ENCODE measurements at regions not wholly inside any gene's neighbourhood (a gene's known extent, or its start where the extent isn't known, plus 50 kb on each side); places are given as distances from the start of the nearest gene placed in this dataset.

DNA sequence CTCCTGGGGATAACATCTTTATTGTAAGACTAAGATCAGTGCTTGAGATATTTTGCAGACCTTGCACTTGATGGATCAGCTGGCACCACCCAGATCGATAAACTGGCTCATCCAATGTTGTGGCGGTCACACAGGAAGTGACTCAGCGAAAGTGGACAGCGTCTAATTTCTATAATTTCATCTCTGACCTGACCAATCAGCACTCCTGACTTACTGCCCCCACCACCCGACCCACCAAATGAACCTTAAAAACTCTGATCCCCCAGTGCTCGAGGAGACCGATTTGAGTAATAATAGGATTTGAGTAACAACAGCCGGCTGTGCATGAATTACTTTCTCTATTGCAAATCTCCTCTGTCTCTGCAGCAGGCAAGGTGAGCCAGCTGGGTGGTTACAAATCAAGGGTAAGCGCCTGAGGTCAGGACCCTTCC lies 62.7 kb upstream of the RNU6-1 start:
- H3K9me3 ChIP-seq = no peaks in the 10 kb centered on the region
- H3K27ac ChIP-seq (ENCODE audit: low read length) = no peak overlapping the region
- H3K4me3 Mint-ChIP-seq = no peak overlapping the region
- H3K27ac Mint-ChIP-seq = no peak overlapping the region
- no peaks in the 10 kb centered on the region for H3K27me3 ChIP-seq (replicated peaks in 1 of 2; ENCODE audit: control insufficient read depth in 2 of 2, extremely low read depth in 1 of 2, insufficient read depth in 2 of 2, low read length in 1 of 2)
- H3K4me1 ChIP-seq (ENCODE audit: control insufficient read depth in 1 of 2, extremely low read depth in 1 of 2, insufficient read depth in 2 of 2, low read length in 2 of 2) = no peaks in the 10 kb centered on the region
- ChIA-PET CTCF (no interaction called here), POLR2A (no interaction called here)
- H3K4me1 Mint-ChIP-seq = no peaks in the 10 kb centered on the region
- no peaks in the 10 kb centered on the region for H3K36me3 Mint-ChIP-seq
- no peaks in the 10 kb centered on the region for H3K36me3 ChIP-seq (ENCODE audit: control insufficient read depth in 2 of 2, extremely low read depth in 1 of 2, insufficient read depth in 1 of 2, low read length in 1 of 2)
- no peak for ATAC-seq (replicated peaks in 1 of 4)
- no peak for DNase-seq
- WGBS (ENCODE audit: insufficient coverage) = 85% methylated on average over 6 of the region's 9 CpGs
- no peak overlapping the region for H3K4me3 ChIP-seq (ENCODE audit: control insufficient read depth in 1 of 2, extremely low read depth in 1 of 2, low read length in 1 of 2)
- H3K9me3 Mint-ChIP-seq = no peaks in the 10 kb centered on the region
- H3K27me3 Mint-ChIP-seq = peaks cover 3 to 7% of the 10 kb centered on the region in 2 donors

DNA sequence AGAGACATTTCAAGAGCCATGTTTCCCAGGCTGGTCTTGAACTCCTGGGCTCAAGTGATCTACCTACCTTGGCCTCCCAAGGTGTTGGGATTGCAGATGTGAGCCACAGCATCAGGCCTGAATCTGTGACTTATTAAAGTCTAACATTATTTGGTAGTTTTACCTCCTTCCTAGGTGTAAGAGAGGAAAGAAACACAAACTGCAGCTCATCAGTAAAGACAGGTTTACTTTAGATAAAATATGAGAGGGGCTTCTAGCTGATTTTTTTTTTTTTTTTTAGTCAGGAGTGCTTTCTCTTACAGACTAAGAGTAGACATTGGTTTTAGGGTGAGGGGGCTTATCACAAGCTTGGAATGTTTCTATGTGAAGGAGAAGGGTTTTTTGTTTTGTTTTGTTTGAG lies 63.9 kb upstream of the RNU6-1 start:
- POLR2A ChIA-PET = interaction anchor here in 1 of 2 donors (0.6 kb wide), 1 partner anchor 11 kb away, joined by 4 read pairs; no protein-coding TSS in a partner anchor
- H3K9me3 ChIP-seq = no peaks in the 10 kb centered on the region
- Mint-ChIP-seq H3K4me1 (no peaks in the 10 kb centered on the region), H3K9me3 (peaks cover 0 to under 1% (median 0%) of the 10 kb centered on the region in 3 donors), H3K27me3 (peaks cover 4 to 7% of the 10 kb centered on the region in 2 donors), H3K36me3 (peaks cover under 1% of the 10 kb centered on the region), H3K27ac (no peak overlapping the region), H3K4me3 (no peak overlapping the region)
- no peak overlapping the region for H3K4me3 ChIP-seq (ENCODE audit: control insufficient read depth in 1 of 2, extremely low read depth in 1 of 2, low read length in 1 of 2)
- DNase-seq (no peak), ATAC-seq (replicated peaks in 1 of 4) (no peak)
- H3K4me1 ChIP-seq (ENCODE audit: control insufficient read depth in 1 of 2, extremely low read depth in 1 of 2, insufficient read depth in 2 of 2, low read length in 2 of 2) = no peaks in the 10 kb centered on the region
- H3K27me3 ChIP-seq (replicated peaks in 1 of 2; ENCODE audit: control insufficient read depth in 2 of 2, extremely low read depth in 1 of 2, insufficient read depth in 2 of 2, low read length in 1 of 2) = no peaks in the 10 kb centered on the region
- CTCF ChIA-PET = interaction anchor here in 1 of 2 donors (0.7 kb wide), 1 partner anchor 249 kb away, joined by 7 read pairs; no protein-coding TSS in a partner anchor
- H3K36me3 ChIP-seq (ENCODE audit: control insufficient read depth in 2 of 2, extremely low read depth in 1 of 2, insufficient read depth in 1 of 2, low read length in 1 of 2) = no peaks in the 10 kb centered on the region
- no peak overlapping the region for H3K27ac ChIP-seq (ENCODE audit: low read length)

DNA sequence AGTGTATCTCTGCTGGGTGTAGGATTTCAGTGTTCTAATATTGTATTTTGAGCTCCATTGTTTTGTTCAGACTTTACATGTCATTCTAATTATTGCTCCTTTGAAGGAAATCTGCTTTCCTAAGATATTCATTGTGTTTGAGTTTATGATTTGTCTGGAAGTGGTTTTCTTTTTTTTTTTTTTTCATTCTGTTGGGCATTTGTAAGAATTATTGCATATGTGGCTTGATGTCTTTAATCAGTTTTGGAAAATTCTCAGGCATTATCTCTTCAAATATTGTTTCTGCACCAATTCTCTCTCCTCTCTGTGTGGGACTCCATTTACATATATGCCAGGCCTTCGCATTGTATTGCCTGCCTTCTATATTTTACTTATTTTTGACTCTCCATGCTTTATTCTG lies 65.8 kb upstream of the RNU6-1 start:
- ChIA-PET POLR2A (interaction anchor here (0.6 kb wide), 2 partner anchors 15 to 1306 kb away, joined by 3 to 4 read pairs; no protein-coding TSS in a partner anchor), CTCF (interaction anchor here in 1 of 2 donors (0.7 kb wide), 1 partner anchor 87 kb away, joined by 3 read pairs; no protein-coding TSS in a partner anchor)
- Histone ChIP-seq H3K4me3 (ENCODE audit: control insufficient read depth in 1 of 2, extremely low read depth in 1 of 2, low read length in 1 of 2) (no peak overlapping the region), H3K36me3 (ENCODE audit: control insufficient read depth in 2 of 2, extremely low read depth in 1 of 2, insufficient read depth in 1 of 2, low read length in 1 of 2) (no peaks in the 10 kb centered on the region), H3K4me1 (ENCODE audit: control insufficient read depth in 1 of 2, extremely low read depth in 1 of 2, insufficient read depth in 2 of 2, low read length in 2 of 2) (no peaks in the 10 kb centered on the region), H3K27me3 (replicated peaks in 1 of 2; ENCODE audit: control insufficient read depth in 2 of 2, extremely low read depth in 1 of 2, insufficient read depth in 2 of 2, low read length in 1 of 2) (no peaks in the 10 kb centered on the region), H3K27ac (ENCODE audit: low read length) (no peak overlapping the region), H3K9me3 (no peaks in the 10 kb centered on the region)
- peaks cover 0 to 13% (median 2%) of the 10 kb centered on the region in 3 donors for H3K9me3 Mint-ChIP-seq
- H3K4me3 Mint-ChIP-seq = no peak overlapping the region
- DNase-seq (no peak), ATAC-seq (replicated peaks in 1 of 4) (no peak)
- no peak overlapping the region for H3K27ac Mint-ChIP-seq
- WGBS (ENCODE audit: insufficient coverage) = 86% methylated on average over 1 of the region's 1 CpG
- H3K27me3 Mint-ChIP-seq = peaks cover 6 to 7% of the 10 kb centered on the region in 2 donors
- H3K4me1 Mint-ChIP-seq = no peaks in the 10 kb centered on the region
- peaks cover 3% of the 10 kb centered on the region for H3K36me3 Mint-ChIP-seq

DNA sequence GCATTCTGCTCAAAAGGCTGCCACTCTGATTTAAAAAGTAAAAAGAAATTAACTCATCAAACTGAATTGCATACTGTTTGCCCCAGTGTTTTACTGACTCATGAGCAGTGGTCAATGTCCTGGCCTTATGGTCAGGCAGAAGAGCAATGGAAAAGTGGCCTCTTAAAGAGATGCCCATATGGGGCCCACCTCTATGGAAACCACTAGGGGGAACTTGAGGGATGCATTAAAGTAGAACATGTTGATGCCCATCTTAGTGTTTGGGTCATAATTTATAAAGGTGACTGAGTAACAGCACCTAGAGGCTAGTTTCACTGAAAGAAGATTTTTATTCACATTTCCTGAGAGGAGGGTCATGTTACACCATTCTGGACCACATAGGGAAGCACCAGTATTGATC lies 66.5 kb upstream of the RNU6-1 start:
- no peak for DNase-seq
- Mint-ChIP-seq H3K4me3 (no peak overlapping the region), H3K9me3 (peaks cover 0 to 17% (median 6%) of the 10 kb centered on the region in 3 donors), H3K36me3 (peaks cover 3% of the 10 kb centered on the region), H3K27me3 (peaks cover 6 to 7% of the 10 kb centered on the region in 2 donors), H3K27ac (no peak overlapping the region), H3K4me1 (no peaks in the 10 kb centered on the region)
- Histone ChIP-seq H3K4me3 (ENCODE audit: control insufficient read depth in 1 of 2, extremely low read depth in 1 of 2, low read length in 1 of 2) (no peak overlapping the region), H3K27ac (ENCODE audit: low read length) (no peak overlapping the region), H3K9me3 (no peaks in the 10 kb centered on the region), H3K27me3 (replicated peaks in 1 of 2; ENCODE audit: control insufficient read depth in 2 of 2, extremely low read depth in 1 of 2, insufficient read depth in 2 of 2, low read length in 1 of 2) (no peaks in the 10 kb centered on the region), H3K4me1 (ENCODE audit: control insufficient read depth in 1 of 2, extremely low read depth in 1 of 2, insufficient read depth in 2 of 2, low read length in 2 of 2) (no peaks in the 10 kb centered on the region), H3K36me3 (ENCODE audit: control insufficient read depth in 2 of 2, extremely low read depth in 1 of 2, insufficient read depth in 1 of 2, low read length in 1 of 2) (no peaks in the 10 kb centered on the region)
- CTCF ChIA-PET = no interaction called here
- POLR2A ChIA-PET = interaction anchor here in 1 of 2 donors (0.6 kb wide), 1 partner anchor 1307 kb away, joined by 3 read pairs; no protein-coding TSS in a partner anchor
- ATAC-seq (replicated peaks in 1 of 4) = no peak

DNA sequence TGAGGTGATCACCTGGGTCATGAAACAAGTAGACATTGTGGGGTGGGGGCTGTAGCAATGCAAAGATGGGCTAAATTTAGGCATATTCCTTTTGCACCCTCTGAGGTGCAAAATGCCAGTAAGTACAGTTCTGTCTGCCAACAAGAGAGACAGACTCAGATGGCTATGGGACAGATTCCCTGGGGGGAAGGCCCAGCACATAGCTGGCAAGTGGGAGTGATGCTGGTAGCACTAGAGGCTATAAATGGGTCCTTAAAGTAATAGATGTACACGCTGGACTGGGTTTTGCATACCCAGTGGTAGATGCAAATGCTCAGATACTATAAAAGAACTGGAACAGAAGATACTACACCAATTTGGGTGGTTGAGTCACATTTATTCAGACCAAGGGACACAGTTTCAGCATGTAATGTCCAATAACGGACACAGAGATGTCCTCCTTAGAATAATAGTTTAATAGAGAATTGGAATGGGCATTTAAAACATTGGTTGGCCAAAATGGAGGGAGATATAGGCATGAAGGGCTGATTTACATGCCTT lies 67.4 kb upstream of the RNU6-1 start:
- Histone ChIP-seq H3K27ac (ENCODE audit: low read length) (no peak overlapping the region), H3K9me3 (no peaks in the 10 kb centered on the region), H3K4me3 (ENCODE audit: control insufficient read depth in 1 of 2, extremely low read depth in 1 of 2, low read length in 1 of 2) (no peak overlapping the region), H3K27me3 (replicated peaks in 1 of 2; ENCODE audit: control insufficient read depth in 2 of 2, extremely low read depth in 1 of 2, insufficient read depth in 2 of 2, low read length in 1 of 2) (no peaks in the 10 kb centered on the region), H3K4me1 (ENCODE audit: control insufficient read depth in 1 of 2, extremely low read depth in 1 of 2, insufficient read depth in 2 of 2, low read length in 2 of 2) (no peaks in the 10 kb centered on the region), H3K36me3 (ENCODE audit: control insufficient read depth in 2 of 2, extremely low read depth in 1 of 2, insufficient read depth in 1 of 2, low read length in 1 of 2) (no peaks in the 10 kb centered on the region)
- ATAC-seq (replicated peaks in 1 of 4) (no peak), DNase-seq (no peak)
- Mint-ChIP-seq H3K4me1 (no peaks in the 10 kb centered on the region), H3K27ac (no peak overlapping the region), H3K4me3 (no peak overlapping the region), H3K9me3 (peaks cover 4 to 17% (median 6%) of the 10 kb centered on the region in 3 donors), H3K27me3 (peaks cover 6 to 7% of the 10 kb centered on the region in 2 donors), H3K36me3 (peaks cover 3% of the 10 kb centered on the region)
- ChIA-PET CTCF (no interaction called here), POLR2A (no interaction called here)
- no CpG with 5 or more reads among the region's 2 CpGs for WGBS (ENCODE audit: insufficient coverage)

DNA sequence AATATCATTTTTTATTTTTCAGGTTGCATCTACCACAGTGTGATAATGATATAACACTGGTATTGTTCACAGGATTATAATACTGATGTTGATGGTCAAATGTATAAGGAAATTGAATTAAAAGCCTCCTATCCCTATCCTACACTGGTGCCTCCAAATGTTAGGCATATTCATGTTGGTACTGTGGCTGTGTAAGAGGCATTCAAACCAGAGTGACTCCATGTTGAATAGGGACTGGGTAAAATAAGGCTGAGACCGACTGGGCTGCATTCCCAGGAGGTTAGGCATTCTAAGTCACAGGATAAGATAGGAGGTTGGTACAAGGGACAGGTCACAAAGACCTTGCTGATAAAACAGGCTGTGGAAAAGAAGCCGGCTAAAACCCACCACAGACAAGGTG lies 68.9 kb upstream of the RNU6-1 start:
- peaks cover 4 to 17% (median 6%) of the 10 kb centered on the region in 3 donors for H3K9me3 Mint-ChIP-seq
- ATAC-seq (replicated peaks in 1 of 4) = no peak
- peaks cover 3% of the 10 kb centered on the region for H3K36me3 Mint-ChIP-seq
- no peak overlapping the region for H3K27ac Mint-ChIP-seq
- H3K27me3 ChIP-seq (replicated peaks in 1 of 2; ENCODE audit: control insufficient read depth in 2 of 2, extremely low read depth in 1 of 2, insufficient read depth in 2 of 2, low read length in 1 of 2) = no peaks in the 10 kb centered on the region
- POLR2A ChIA-PET = no interaction called here
- H3K27ac ChIP-seq (ENCODE audit: low read length) = no peak overlapping the region
- no peak for DNase-seq
- peaks cover 6 to 7% of the 10 kb centered on the region in 2 donors for H3K27me3 Mint-ChIP-seq
- no peak overlapping the region for H3K4me3 ChIP-seq (ENCODE audit: control insufficient read depth in 1 of 2, extremely low read depth in 1 of 2, low read length in 1 of 2)
- CTCF ChIA-PET = no interaction called here
- no peaks in the 10 kb centered on the region for H3K4me1 ChIP-seq (ENCODE audit: control insufficient read depth in 1 of 2, extremely low read depth in 1 of 2, insufficient read depth in 2 of 2, low read length in 2 of 2)
- 78% methylated on average over 1 of the region's 2 CpGs for WGBS (ENCODE audit: insufficient coverage)
- no peaks in the 10 kb centered on the region for H3K9me3 ChIP-seq
- H3K4me3 Mint-ChIP-seq = no peak overlapping the region
- no peaks in the 10 kb centered on the region for H3K36me3 ChIP-seq (ENCODE audit: control insufficient read depth in 2 of 2, extremely low read depth in 1 of 2, insufficient read depth in 1 of 2, low read length in 1 of 2)
- H3K4me1 Mint-ChIP-seq = no peaks in the 10 kb centered on the region

DNA sequence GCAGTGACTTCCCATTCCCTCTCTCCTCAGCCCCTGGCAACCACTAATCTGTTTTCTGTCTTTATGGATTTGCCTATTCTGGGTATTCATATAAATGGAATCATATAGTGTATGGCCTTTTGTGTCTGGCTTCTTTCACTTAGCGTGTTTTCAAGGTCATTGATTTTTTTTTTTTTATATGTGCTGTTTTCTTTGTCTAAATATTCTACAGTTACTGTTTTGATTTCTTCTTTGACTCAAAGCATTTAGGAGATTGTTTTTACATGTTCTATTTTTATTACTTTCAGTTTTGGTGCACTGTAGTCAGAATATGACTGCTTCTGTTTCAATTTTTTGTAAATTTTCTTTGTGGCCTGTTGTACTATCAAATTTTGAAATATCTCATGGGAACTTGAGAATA lies 71.9 kb upstream of the RNU6-1 start:
- no peaks in the 10 kb centered on the region for H3K27me3 ChIP-seq (replicated peaks in 1 of 2; ENCODE audit: control insufficient read depth in 2 of 2, extremely low read depth in 1 of 2, insufficient read depth in 2 of 2, low read length in 1 of 2)
- Mint-ChIP-seq H3K4me1 (no peaks in the 10 kb centered on the region), H3K27ac (no peak overlapping the region), H3K27me3 (peaks cover 4 to 6% of the 10 kb centered on the region in 2 donors), H3K36me3 (peaks cover 3% of the 10 kb centered on the region), H3K4me3 (no peak overlapping the region), H3K9me3 (peaks cover 4 to 17% (median 6%) of the 10 kb centered on the region in 3 donors)
- ChIA-PET POLR2A (no interaction called here), CTCF (no interaction called here)
- no peak for DNase-seq
- WGBS (ENCODE audit: insufficient coverage) = no CpG with 5 or more reads among the region's 1 CpG
- H3K4me1 ChIP-seq (ENCODE audit: control insufficient read depth in 1 of 2, extremely low read depth in 1 of 2, insufficient read depth in 2 of 2, low read length in 2 of 2) = no peaks in the 10 kb centered on the region
- no peaks in the 10 kb centered on the region for H3K36me3 ChIP-seq (ENCODE audit: control insufficient read depth in 2 of 2, extremely low read depth in 1 of 2, insufficient read depth in 1 of 2, low read length in 1 of 2)
- H3K4me3 ChIP-seq (ENCODE audit: control insufficient read depth in 1 of 2, extremely low read depth in 1 of 2, low read length in 1 of 2) = no peak overlapping the region
- H3K9me3 ChIP-seq = no peaks in the 10 kb centered on the region
- H3K27ac ChIP-seq (ENCODE audit: low read length) = no peak overlapping the region
- no peak for ATAC-seq (replicated peaks in 1 of 4)

All from T-cell (primary cell).